HCT116 (cell line): ENCODE measurements at regions not wholly inside any gene's neighbourhood (a gene's known extent, or its start where the extent isn't known, plus 50 kb on each side); places are given as distances from the start of the nearest gene placed in this dataset.
"Not testable (repeated sequence)": the region's sequence is repeated elsewhere in the genome, so short reads cannot be mapped to it uniquely, and the experiment has no call there.

Experiments
- ATAC-seq: fragments of 200-7000 bp; cut with Tn5 transposase; 2 replicates; pipeline ENCODE4 v1.9.1; 2020; ENCODE audit warnings: mild to moderate bottlenecking, moderate library complexity
- BruUV-seq: library from RNA; stranded (reverse); fragments of 400-500 nt; replicated peaks from 2 replicates; lab custom pipeline; 2021; lab: Mats Ljungman, UMichigan
- CTCF ChIA-PET: fragments of 300-600 bp; sonication (Branson Sonifier 250); formaldehyde crosslinking; loops from one replicate; lab custom pipeline; 2021; ENCODE audit warnings: antibody characterized with exemption; lab: Charles Lee
- POLR2A ChIA-PET: fragments of 300-600, 350-600 bp; sonication (Branson Sonifier 250); formaldehyde crosslinking; loops from one replicate; lab custom pipeline; 2021; ENCODE audit warnings: antibody characterized with exemption; lab: Charles Lee
- RAD21 ChIA-PET, 2 experiments: fragments of 300-600 bp; sonication (Branson Sonifier 250); formaldehyde crosslinking; loops; one replicate each; lab custom pipeline; 2023; ENCODE audit warnings: low total read pairs in 2 of 2; ENCODE audit not compliant: uncharacterized antibody in 2 of 2, unreplicated experiment in 2 of 2, low non-redundant PET in 1 of 2; lab: Charles Lee
- DNase-seq: peaks from one replicate; pipeline ENCODE4 v3.0.0-alpha.2; 2010; ENCODE audit warnings: low read depth, low spot score
- H2AFZ ChIP-seq: fragments of 200-600 bp; shearing (Covaris generic), sonication (generic); 2 replicates; pipeline ENCODE4 v1.6.1; 2017; ENCODE audit warnings: low read depth, mixed run types, mixed read lengths, antibody characterized with exemption, low read length; ENCODE audit not compliant: poor library complexity, severe bottlenecking
- H3K27ac ChIP-seq: 2 replicates; pipeline ENCODE4 v1.5.1; 2012; ENCODE audit warnings: low read depth, low read length
- H3K27me3 ChIP-seq: fragments of 200-600 bp; sonication (generic); 2 replicates; pipeline ENCODE4 v1.6.1; 2016; ENCODE audit warnings: mixed run types, low read length, mixed read lengths; ENCODE audit not compliant: insufficient read depth
- H3K36me3 ChIP-seq, 2 experiments: fragments of 200-500 bp in 1 of 2; fragments of 200-600 bp in 1 of 2; sonication (Bioruptor generic) in 1 of 2; sonication (generic) in 1 of 2; 2 replicates each; pipeline versions ENCODE4 v1.5.1 to v1.6.1; 2014 to 2016; ENCODE audit warnings: low read length in 2 of 2, inconsistent platforms in 1 of 2, mixed read lengths in 1 of 2, mixed run types in 1 of 2; ENCODE audit not compliant: insufficient read depth in 2 of 2, control insufficient read depth in 1 of 2
- H3K4me1 ChIP-seq, 2 experiments: fragments of 200-600 bp in 1 of 2; sonication (generic) in 1 of 2; 2 replicates each; pipeline versions ENCODE4 v1.5.1 to v1.6.1; 2012 to 2017; ENCODE audit warnings: low read length in 2 of 2, inconsistent platforms in 1 of 2, mild to moderate bottlenecking in 1 of 2, mixed read lengths in 1 of 2, mixed run types in 1 of 2, moderate library complexity in 1 of 2; ENCODE audit not compliant: insufficient read depth in 2 of 2, control insufficient read depth in 1 of 2
- H3K4me2 ChIP-seq: fragments of 200-600 bp; sonication (generic); 2 replicates; pipeline ENCODE4 v1.6.1; 2017; ENCODE audit warnings: mixed run types, low read length, mixed read lengths
- H3K4me3 ChIP-seq, 2 experiments: fragments of 200-600 bp in 1 of 2; sonication (generic) in 1 of 2; replicated peaks in 1 of 2; 2 replicates each; pipeline ENCODE4 v1.5.1; 2011 to 2016; ENCODE audit warnings: low read length in 2 of 2, control low read depth in 1 of 2, low read depth in 1 of 2, mild to moderate bottlenecking in 1 of 2, mixed read lengths in 1 of 2, mixed run types in 1 of 2
- H3K79me2 ChIP-seq: fragments of 200-600 bp; sonication (generic); 2 replicates; pipeline ENCODE4 v1.6.1; 2017; ENCODE audit warnings: mild to moderate bottlenecking, mixed run types, low read length, moderate library complexity, mixed read lengths; ENCODE audit not compliant: insufficient read depth
- H3K9ac ChIP-seq: fragments of 200-600 bp; sonication (generic); 2 replicates; pipeline ENCODE4 v1.6.1; 2016; ENCODE audit warnings: low read length, mixed read lengths
- H3K9me2 ChIP-seq: fragments of 200-600 bp; sonication (generic), shearing (Covaris generic); 2 replicates; pipeline ENCODE4 v1.6.1; 2017; ENCODE audit warnings: mixed run types, mild to moderate bottlenecking, moderate library complexity; ENCODE audit not compliant: insufficient read depth
- H3K9me3 ChIP-seq, 2 experiments: fragments of 200-500 bp in 1 of 2; fragments of 200-600 bp in 1 of 2; sonication (Bioruptor generic) in 1 of 2; sonication (generic) in 1 of 2; 2 replicates each; pipeline ENCODE4 v1.6.1; 2014 to 2017; ENCODE audit warnings: low read length in 2 of 2, mixed read lengths in 2 of 2, inconsistent platforms in 1 of 2, low read depth in 1 of 2, mild to moderate bottlenecking in 1 of 2, mixed run types in 1 of 2, moderate library complexity in 1 of 2; ENCODE audit not compliant: control insufficient read depth in 1 of 2, insufficient read depth in 1 of 2
- H4K20me1 ChIP-seq: fragments of 200-600 bp; sonication (generic), shearing (Covaris generic); 2 replicates; pipeline ENCODE4 v1.6.1; 2017; ENCODE audit warnings: mixed run types, mild to moderate bottlenecking, moderate library complexity; ENCODE audit not compliant: insufficient read depth
- CBX3 ChIP-seq: IDR thresholded peaks from 2 replicates; pipeline ENCODE4 v1.6.1; 2012; ENCODE audit warnings: low read depth
- CEBPB ChIP-seq: IDR thresholded peaks from 2 replicates; pipeline ENCODE4 v1.6.1; 2012; ENCODE audit warnings: low read depth
- CTCF ChIP-seq, 3 experiments: fragments of 200-600 bp in 1 of 3; sonication (generic) in 1 of 3; IDR thresholded peaks in 2 of 3; conservative IDR thresholded peaks in 1 of 3; 2 replicates each; pipeline ENCODE4 v1.5.1; 2012 to 2017; ENCODE audit warnings: low read depth in 2 of 3, low read length in 2 of 3, antibody characterized with exemption in 1 of 3, borderline replicate concordance in 1 of 3, control low read depth in 1 of 3, mild to moderate bottlenecking in 1 of 3, mixed read lengths in 1 of 3, mixed run types in 1 of 3, moderate library complexity in 1 of 3; ENCODE audit not compliant: insufficient read depth in 1 of 3
- EGR1 ChIP-seq: IDR thresholded peaks from 2 replicates; pipeline ENCODE4 v1.6.1; 2012; ENCODE audit warnings: low read depth
- ELF1 ChIP-seq: IDR thresholded peaks from 2 replicates; pipeline ENCODE4 v1.6.1; 2012; ENCODE audit warnings: low read depth, borderline replicate concordance
- EZH2 ChIP-seq: fragments of 200-600 bp; sonication (generic); IDR thresholded peaks from 2 replicates; pipeline ENCODE4 v1.6.1; 2017; ENCODE audit warnings: antibody characterized with exemption, mixed run types
- EZH2phosphoT487 ChIP-seq: fragments of 200-600 bp; IDR thresholded peaks from 2 replicates; pipeline ENCODE4 v1.6.1; 2018; ENCODE audit warnings: antibody characterized with exemption, borderline replicate concordance
- FOSL1 ChIP-seq: IDR thresholded peaks from 2 replicates; pipeline ENCODE4 v1.6.1; 2012; ENCODE audit warnings: low read depth
- JUND ChIP-seq: IDR thresholded peaks from 2 replicates; pipeline ENCODE4 v1.6.1; 2012
- MAX ChIP-seq: IDR thresholded peaks from 2 replicates; pipeline ENCODE4 v1.6.1; 2012
- POLR2A ChIP-seq: IDR thresholded peaks from 2 replicates; pipeline ENCODE4 v1.7.0; 2011; ENCODE audit warnings: borderline replicate concordance; ENCODE audit not compliant: insufficient read depth, insufficient read length; ENCODE audit errors: extremely low read depth
- POLR2AphosphoS5 ChIP-seq: IDR thresholded peaks from 2 replicates; pipeline ENCODE4 v1.6.1; 2011; ENCODE audit warnings: mild to moderate bottlenecking, low read depth, low read length, moderate library complexity
- RAD21 ChIP-seq: IDR thresholded peaks from 2 replicates; pipeline ENCODE4 v1.6.1; 2012; ENCODE audit warnings: low read depth, mild to moderate bottlenecking
- SRF ChIP-seq: IDR thresholded peaks from 2 replicates; pipeline ENCODE4 v1.6.1; 2012; ENCODE audit warnings: low read depth
- TCF7L2 ChIP-seq: IDR thresholded peaks from 2 replicates; pipeline ENCODE4 v1.7.0; 2011; ENCODE audit warnings: borderline replicate concordance, inconsistent platforms; ENCODE audit not compliant: insufficient read depth, insufficient read length; ENCODE audit errors: extremely low read depth
- ZBTB33 ChIP-seq: IDR thresholded peaks from 2 replicates; pipeline ENCODE4 v1.6.1; 2011; ENCODE audit warnings: mild to moderate bottlenecking, low read length, moderate library complexity; ENCODE audit not compliant: insufficient replicate concordance; ENCODE audit errors: extremely low read depth
- ZFX ChIP-seq: fragments of 450-650 bp; IDR thresholded peaks from 2 replicates; pipeline ENCODE4 v1.6.1; 2017
- ZNF274 ChIP-seq: fragments of 200-500 bp; sonication (Bioruptor generic); IDR thresholded peaks from 2 replicates; pipeline ENCODE4 v1.6.1; 2014; ENCODE audit warnings: mild to moderate bottlenecking, low read depth, low read length, inconsistent platforms
- intact Hi-C: fragments of 100-400 bp; cut with micrococcal nuclease; formaldehyde crosslinking; loops from 2 replicates; pipeline ENCODE4 v1.10.0; 2022
- TF ChIP-seq, protein P1 (sequence below): IDR thresholded peaks from 2 replicates; pipeline ENCODE4 v1.6.1; 2012

DNA sequence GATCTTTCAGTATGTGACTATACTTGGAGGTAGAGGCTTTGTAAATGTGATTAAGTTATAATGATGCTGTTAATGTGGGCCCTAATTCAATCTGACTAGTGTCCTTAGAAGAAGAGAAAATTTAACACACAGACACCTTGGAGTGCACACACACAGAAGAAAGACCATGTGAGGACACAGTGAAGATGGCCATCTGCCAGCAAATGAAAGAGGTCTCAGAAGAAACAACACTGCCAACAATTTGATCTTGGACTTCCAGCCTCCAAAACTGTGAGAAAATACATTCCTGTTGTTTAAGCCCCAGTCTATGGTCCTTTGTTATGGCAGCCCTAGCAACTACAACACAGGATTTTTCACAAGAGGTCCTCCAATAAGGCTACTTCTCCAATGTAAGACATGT, 120.9 kb upstream of the ABCB5 start:
- ChIA-PET POLR2A (no interaction called here), CTCF (no interaction called here), RAD21 (no interaction called here)
- no peaks in the 10 kb centered on the region for H3K4me1 ChIP-seq
- no peaks in the 10 kb centered on the region for H3K9me2 ChIP-seq
- BruUV-seq: no TSS peak
- intact Hi-C loops: no loop called here
- no peak for DNase-seq
- H3K79me2 ChIP-seq: no peaks in the 10 kb centered on the region
- H3K9ac ChIP-seq: no peak overlapping the region
- no peak for ATAC-seq
- H3K4me3 ChIP-seq: no peak overlapping the region
- no peaks in the 10 kb centered on the region for H3K27me3 ChIP-seq
- no peak overlapping the region for H3K4me2 ChIP-seq
- no peaks in the 10 kb centered on the region for H3K9me3 ChIP-seq
- H3K36me3 ChIP-seq: no peaks in the 10 kb centered on the region
- no peak for TF ChIP-seq CBX3
- TF ChIP-seq CEBPB: no peak
- TF ChIP-seq ZNF274: no peak
- TF ChIP-seq EGR1: no peak
- no peak for TF ChIP-seq POLR2AphosphoS5
- TF ChIP-seq, protein P1, sequence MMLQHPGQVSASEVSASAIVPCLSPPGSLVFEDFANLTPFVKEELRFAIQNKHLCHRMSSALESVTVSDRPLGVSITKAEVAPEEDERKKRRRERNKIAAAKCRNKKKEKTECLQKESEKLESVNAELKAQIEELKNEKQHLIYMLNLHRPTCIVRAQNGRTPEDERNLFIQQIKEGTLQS: no peak
- TF ChIP-seq SRF: no peak
- TF ChIP-seq MAX: no peak
- no peak for TF ChIP-seq CTCF (IDR thresholded peaks at IDR 0.05 in 2 of 3, conservative IDR thresholded peaks at IDR 0.05 in 1 of 3; ENCODE audit: borderline replicate concordance in 1 of 3, insufficient read depth in 1 of 3, low read depth in 2 of 3, low read length in 2 of 3)
- TF ChIP-seq JUND: no peak
- TF ChIP-seq EZH2phosphoT487: no peak
- no peak for TF ChIP-seq ZFX
- TF ChIP-seq TCF7L2: no peak
- no peak for TF ChIP-seq FOSL1
- no peak for TF ChIP-seq POLR2A
- TF ChIP-seq EZH2: no peak
- TF ChIP-seq ELF1: no peak
- TF ChIP-seq ZBTB33: no peak
- TF ChIP-seq RAD21: no peak
- H3K27ac ChIP-seq: no peak overlapping the region
- no peak overlapping the region for H2AFZ ChIP-seq
- no peaks in the 10 kb centered on the region for H4K20me1 ChIP-seq

- POLR2A ChIA-PET, H3K9me3 ChIP-seq, H3K79me2 ChIP-seq, H3K4me3 ChIP-seq, RAD21 ChIA-PET, ATAC-seq, intact Hi-C loops, H2AFZ ChIP-seq, H3K27ac ChIP-seq, H3K4me2 ChIP-seq, H3K4me1 ChIP-seq, CTCF ChIA-PET, H3K9ac ChIP-seq, H4K20me1 ChIP-seq, DNase-seq, H3K27me3 ChIP-seq, BruUV-seq, H3K36me3 ChIP-seq, H3K9me2 ChIP-seq: not testable (repeated sequence)
Observed at GRCh38 chr7:20501473-20501872, 114.0 kb upstream of the ABCB5 start.
